ENCODE measurements at regions not wholly inside any gene's neighbourhood (a gene's known extent, or its start where the extent isn't known, plus 50 kb on each side); places are given as distances from the start of the nearest gene placed in this dataset.

GRCh38 chr3:178200316-178200715, 335.9 kb upstream of the KCNMB2 start:
- TF ChIP-seq, protein P1, sequence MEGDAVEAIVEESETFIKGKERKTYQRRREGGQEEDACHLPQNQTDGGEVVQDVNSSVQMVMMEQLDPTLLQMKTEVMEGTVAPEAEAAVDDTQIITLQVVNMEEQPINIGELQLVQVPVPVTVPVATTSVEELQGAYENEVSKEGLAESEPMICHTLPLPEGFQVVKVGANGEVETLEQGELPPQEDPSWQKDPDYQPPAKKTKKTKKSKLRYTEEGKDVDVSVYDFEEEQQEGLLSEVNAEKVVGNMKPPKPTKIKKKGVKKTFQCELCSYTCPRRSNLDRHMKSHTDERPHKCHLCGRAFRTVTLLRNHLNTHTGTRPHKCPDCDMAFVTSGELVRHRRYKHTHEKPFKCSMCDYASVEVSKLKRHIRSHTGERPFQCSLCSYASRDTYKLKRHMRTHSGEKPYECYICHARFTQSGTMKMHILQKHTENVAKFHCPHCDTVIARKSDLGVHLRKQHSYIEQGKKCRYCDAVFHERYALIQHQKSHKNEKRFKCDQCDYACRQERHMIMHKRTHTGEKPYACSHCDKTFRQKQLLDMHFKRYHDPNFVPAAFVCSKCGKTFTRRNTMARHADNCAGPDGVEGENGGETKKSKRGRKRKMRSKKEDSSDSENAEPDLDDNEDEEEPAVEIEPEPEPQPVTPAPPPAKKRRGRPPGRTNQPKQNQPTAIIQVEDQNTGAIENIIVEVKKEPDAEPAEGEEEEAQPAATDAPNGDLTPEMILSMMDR (IDR thresholded peaks at IDR 0.05), result no peak
- TF ChIP-seq POLR2A (IDR thresholded peaks at IDR 0.05) (no peak), EP300 (IDR thresholded peaks at IDR 0.05) (no peak)

All from ovary (tissue), 3 donors.